Liver (tissue), 8 donors: ENCODE measurements at regions not wholly inside any gene's neighbourhood (a gene's known extent, or its start where the extent isn't known, plus 50 kb on each side); places are given as distances from the start of the nearest gene placed in this dataset.

Experiments used
- DNase-seq: peaks from one replicate; pipeline ENCODE4 v3.0.0-alpha.2; 2017; ENCODE audit warnings: low spot score
- H3K27ac ChIP-seq, 2 donors: one replicate each; pipeline ENCODE4 v1.7.0; 2013; ENCODE audit warnings: inconsistent platforms in 2 of 2, low read length in 2 of 2, control low read depth in 1 of 2, low read depth in 1 of 2, mild to moderate bottlenecking in 1 of 2
- H3K27me3 ChIP-seq, 4 donors: one replicate each; pipeline versions ENCODE4 v1.6.1 to v1.7.0; 2013; ENCODE audit warnings: low read length in 3 of 4, inconsistent platforms in 1 of 4, mild to moderate bottlenecking in 1 of 4, moderate library complexity in 1 of 4; ENCODE audit not compliant: control insufficient read depth in 4 of 4, insufficient read depth in 4 of 4
- H3K36me3 ChIP-seq, 4 donors: one replicate each; pipeline versions ENCODE4 v1.6.1 to v1.7.0; 2013; ENCODE audit warnings: low read length in 3 of 4, mild to moderate bottlenecking in 3 of 4, low read depth in 1 of 4, moderate library complexity in 1 of 4; ENCODE audit not compliant: control insufficient read depth in 4 of 4, insufficient read depth in 3 of 4
- H3K4me1 ChIP-seq, 4 donors: one replicate each; pipeline versions ENCODE4 v1.6.1 to v1.7.0; 2013; ENCODE audit warnings: low read length in 3 of 4, mild to moderate bottlenecking in 3 of 4, moderate library complexity in 1 of 4; ENCODE audit not compliant: control insufficient read depth in 4 of 4, insufficient read depth in 4 of 4
- H3K4me3 ChIP-seq, 3 donors: one replicate each; pipeline versions ENCODE4 v1.6.1 to v1.7.0; 2013; ENCODE audit warnings: low read length in 3 of 3, control low read depth in 1 of 3, low read depth in 1 of 3, mild to moderate bottlenecking in 1 of 3
- H3K9ac ChIP-seq, 2 donors: one replicate each; pipeline ENCODE4 v1.7.0; 2013; ENCODE audit warnings: low read length in 2 of 2, mild to moderate bottlenecking in 2 of 2, moderate library complexity in 2 of 2, control low read depth in 1 of 2, low read depth in 1 of 2
- H3K9me3 ChIP-seq, 4 donors: one replicate each; pipeline versions ENCODE4 v1.6.1 to v1.7.0; 2013; ENCODE audit warnings: low read length in 3 of 4; ENCODE audit not compliant: control insufficient read depth in 4 of 4
- ATF3 ChIP-seq: IDR thresholded peaks from 2 replicates; pipeline ENCODE4 v1.6.1; 2016; ENCODE audit warnings: antibody characterized with exemption
- EGR1 ChIP-seq, 2 donors: IDR thresholded peaks; 2 replicates each; pipeline ENCODE4 v1.6.1; 2016 to 2018; ENCODE audit warnings: antibody characterized with exemption in 2 of 2, low read depth in 2 of 2
- FOXA1 ChIP-seq: IDR thresholded peaks from 2 replicates; pipeline ENCODE4 v1.6.1; 2016; ENCODE audit warnings: antibody characterized with exemption
- FOXA2 ChIP-seq: IDR thresholded peaks from 2 replicates; pipeline ENCODE4 v1.6.1; 2016; ENCODE audit warnings: antibody characterized with exemption
- GABPA ChIP-seq, 2 donors: IDR thresholded peaks in 1 of 2; conservative IDR thresholded peaks in 1 of 2; 2 replicates each; pipeline ENCODE4 v1.6.1; 2016; ENCODE audit warnings: antibody characterized with exemption in 2 of 2, mild to moderate bottlenecking in 1 of 2, moderate library complexity in 1 of 2
- HNF4A ChIP-seq, 2 donors: conservative IDR thresholded peaks; 2 replicates each; pipeline ENCODE4 v1.6.1; 2016; ENCODE audit warnings: antibody characterized with exemption in 2 of 2, mild to moderate bottlenecking in 2 of 2
- HNF4G ChIP-seq: IDR thresholded peaks from 2 replicates; pipeline ENCODE4 v1.6.1; 2016; ENCODE audit warnings: antibody characterized with exemption
- JUND ChIP-seq, 2 donors: IDR thresholded peaks; 2 replicates each; pipeline ENCODE4 v1.6.1; 2016; ENCODE audit warnings: antibody characterized with exemption in 2 of 2
- MAX ChIP-seq: IDR thresholded peaks from 2 replicates; pipeline ENCODE4 v1.6.1; 2016; ENCODE audit warnings: antibody characterized with exemption
- NR2F2 ChIP-seq: IDR thresholded peaks from 2 replicates; pipeline ENCODE4 v1.6.1; 2016; ENCODE audit warnings: antibody characterized with exemption
- RAD21 ChIP-seq, 2 donors: IDR thresholded peaks; 2 replicates each; pipeline ENCODE4 v1.6.1; 2016; ENCODE audit warnings: antibody characterized with exemption in 2 of 2, mild to moderate bottlenecking in 2 of 2
- RXRA ChIP-seq, 2 donors: IDR thresholded peaks; 2 replicates each; pipeline ENCODE4 v1.6.1; 2017 to 2018; ENCODE audit warnings: antibody characterized with exemption in 2 of 2, mild to moderate bottlenecking in 1 of 2
- SP1 ChIP-seq: IDR thresholded peaks from 2 replicates; pipeline ENCODE4 v1.6.1; 2018; ENCODE audit warnings: antibody characterized with exemption, mild to moderate bottlenecking
- TAF1 ChIP-seq: conservative IDR thresholded peaks from 2 replicates; pipeline ENCODE4 v1.6.1; 2016; ENCODE audit warnings: antibody characterized with exemption, mild to moderate bottlenecking
- YY1 ChIP-seq: IDR thresholded peaks from 2 replicates; pipeline ENCODE4 v1.6.1; 2016; ENCODE audit warnings: antibody characterized with exemption, mild to moderate bottlenecking
- ZBTB33 ChIP-seq: IDR thresholded peaks from 2 replicates; pipeline ENCODE4 v1.6.1; 2016; ENCODE audit warnings: antibody characterized with exemption
- WGBS: extraction: QIAGEN DNeasy Blood & Tissue Kit; methylation state at CpG from one replicate; pipeline ENCODE4 v1.1.7; 2013; 5-methylcytosine and 5-hydroxymethylcytosine counted together
- TF ChIP-seq, protein P1 (sequence below): IDR thresholded peaks from 2 replicates; pipeline ENCODE4 v1.6.1; 2016; ENCODE audit warnings: antibody characterized with exemption, mild to moderate bottlenecking
- TF ChIP-seq, protein P2 (sequence below): fragments of 150-350 bp; IDR thresholded peaks from 2 replicates; pipeline ENCODE4 v1.5.1; 2017; ENCODE audit warnings: improper control_type of control experiment, low read depth, low read length; ENCODE audit not compliant: missing input control
- donor health status: healthy.
- donor health status: healthy.
- donor health status: healthy.
- donor health status: healthy.
- donor health status: healthy.

GRCh38 chr1:90650401-90650800 lies 66.7 kb downstream of the BARHL2 start:
- no peaks in the 10 kb centered on the region for H3K4me1 ChIP-seq
- peaks cover 0 to 3% (median 0%) of the 10 kb centered on the region in 4 donors for H3K9me3 ChIP-seq
- no peak overlapping the region for H3K27ac ChIP-seq
- H3K4me3 ChIP-seq = no peak overlapping the region
- DNase-seq = no peak
- 45% methylated on average over 4 of the region's 4 CpGs for WGBS
- no peak overlapping the region for H3K9ac ChIP-seq
- TF ChIP-seq EGR1 (IDR thresholded peaks at IDR 0.05; ENCODE audit: low read depth in 2 of 2) (no peak), HNF4A (conservative IDR thresholded peaks at IDR 0.05) (no peak), ZBTB33 (no peak), SP1 (no peak), GABPA (IDR thresholded peaks at IDR 0.05 in 1 of 2, conservative IDR thresholded peaks at IDR 0.05 in 1 of 2) (no peak), JUND (IDR thresholded peaks at IDR 0.05) (no peak), NR2F2 (no peak), FOXA1 (no peak), TAF1 (no peak), MAX (no peak), YY1 (no peak), FOXA2 (no peak), ATF3 (no peak), RXRA (IDR thresholded peaks at IDR 0.05) (no peak), RAD21 (IDR thresholded peaks at IDR 0.05) (no peak)
- TF ChIP-seq, protein P1, sequence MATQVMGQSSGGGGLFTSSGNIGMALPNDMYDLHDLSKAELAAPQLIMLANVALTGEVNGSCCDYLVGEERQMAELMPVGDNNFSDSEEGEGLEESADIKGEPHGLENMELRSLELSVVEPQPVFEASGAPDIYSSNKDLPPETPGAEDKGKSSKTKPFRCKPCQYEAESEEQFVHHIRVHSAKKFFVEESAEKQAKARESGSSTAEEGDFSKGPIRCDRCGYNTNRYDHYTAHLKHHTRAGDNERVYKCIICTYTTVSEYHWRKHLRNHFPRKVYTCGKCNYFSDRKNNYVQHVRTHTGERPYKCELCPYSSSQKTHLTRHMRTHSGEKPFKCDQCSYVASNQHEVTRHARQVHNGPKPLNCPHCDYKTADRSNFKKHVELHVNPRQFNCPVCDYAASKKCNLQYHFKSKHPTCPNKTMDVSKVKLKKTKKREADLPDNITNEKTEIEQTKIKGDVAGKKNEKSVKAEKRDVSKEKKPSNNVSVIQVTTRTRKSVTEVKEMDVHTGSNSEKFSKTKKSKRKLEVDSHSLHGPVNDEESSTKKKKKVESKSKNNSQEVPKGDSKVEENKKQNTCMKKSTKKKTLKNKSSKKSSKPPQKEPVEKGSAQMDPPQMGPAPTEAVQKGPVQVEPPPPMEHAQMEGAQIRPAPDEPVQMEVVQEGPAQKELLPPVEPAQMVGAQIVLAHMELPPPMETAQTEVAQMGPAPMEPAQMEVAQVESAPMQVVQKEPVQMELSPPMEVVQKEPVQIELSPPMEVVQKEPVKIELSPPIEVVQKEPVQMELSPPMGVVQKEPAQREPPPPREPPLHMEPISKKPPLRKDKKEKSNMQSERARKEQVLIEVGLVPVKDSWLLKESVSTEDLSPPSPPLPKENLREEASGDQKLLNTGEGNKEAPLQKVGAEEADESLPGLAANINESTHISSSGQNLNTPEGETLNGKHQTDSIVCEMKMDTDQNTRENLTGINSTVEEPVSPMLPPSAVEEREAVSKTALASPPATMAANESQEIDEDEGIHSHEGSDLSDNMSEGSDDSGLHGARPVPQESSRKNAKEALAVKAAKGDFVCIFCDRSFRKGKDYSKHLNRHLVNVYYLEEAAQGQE = no peak
- TF ChIP-seq, protein P2, sequence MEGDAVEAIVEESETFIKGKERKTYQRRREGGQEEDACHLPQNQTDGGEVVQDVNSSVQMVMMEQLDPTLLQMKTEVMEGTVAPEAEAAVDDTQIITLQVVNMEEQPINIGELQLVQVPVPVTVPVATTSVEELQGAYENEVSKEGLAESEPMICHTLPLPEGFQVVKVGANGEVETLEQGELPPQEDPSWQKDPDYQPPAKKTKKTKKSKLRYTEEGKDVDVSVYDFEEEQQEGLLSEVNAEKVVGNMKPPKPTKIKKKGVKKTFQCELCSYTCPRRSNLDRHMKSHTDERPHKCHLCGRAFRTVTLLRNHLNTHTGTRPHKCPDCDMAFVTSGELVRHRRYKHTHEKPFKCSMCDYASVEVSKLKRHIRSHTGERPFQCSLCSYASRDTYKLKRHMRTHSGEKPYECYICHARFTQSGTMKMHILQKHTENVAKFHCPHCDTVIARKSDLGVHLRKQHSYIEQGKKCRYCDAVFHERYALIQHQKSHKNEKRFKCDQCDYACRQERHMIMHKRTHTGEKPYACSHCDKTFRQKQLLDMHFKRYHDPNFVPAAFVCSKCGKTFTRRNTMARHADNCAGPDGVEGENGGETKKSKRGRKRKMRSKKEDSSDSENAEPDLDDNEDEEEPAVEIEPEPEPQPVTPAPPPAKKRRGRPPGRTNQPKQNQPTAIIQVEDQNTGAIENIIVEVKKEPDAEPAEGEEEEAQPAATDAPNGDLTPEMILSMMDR = no peak
- H3K27me3 ChIP-seq = peaks cover 0 to 5% (median 0%) of the 10 kb centered on the region in 4 donors
- H3K36me3 ChIP-seq = no peaks in the 10 kb centered on the region

GRCh38 chr1:90640325-90640724 lies 76.8 kb downstream of the BARHL2 start:
- WGBS = 89% methylated on average over 4 of the region's 4 CpGs
- TF ChIP-seq FOXA2 = no peak
- no peak for TF ChIP-seq EGR1 (IDR thresholded peaks at IDR 0.05; ENCODE audit: low read depth in 2 of 2)
- TF ChIP-seq HNF4G = no peak
- TF ChIP-seq SP1 = no peak
- TF ChIP-seq, protein P2 = no peak
- no peak for TF ChIP-seq RXRA (IDR thresholded peaks at IDR 0.05)
- no peak for TF ChIP-seq RAD21 (IDR thresholded peaks at IDR 0.05)
- TF ChIP-seq, protein P1 = no peak

More at GRCh38 chr1:90640325-90640724, 76.8 kb downstream of the BARHL2 start:
- Histone ChIP-seq H3K27me3 (peaks cover 0 to 5% (median 0%) of the 10 kb centered on the region in 4 donors), H3K4me1 (no peaks in the 10 kb centered on the region), H3K9me3 (peaks cover 0 to 3% (median 0%) of the 10 kb centered on the region in 4 donors), H3K9ac (no peak overlapping the region), H3K4me3 (no peak overlapping the region), H3K27ac (no peak overlapping the region), H3K36me3 (no peaks in the 10 kb centered on the region)
- no peak for DNase-seq
